HG03521 (cell line): ENCODE measurements at regions not wholly inside any gene's neighbourhood (a gene's known extent, or its start where the extent isn't known, plus 50 kb on each side); places are given as distances from the start of the nearest gene placed in this dataset.
"Not testable (repeated sequence)": the region's sequence is repeated elsewhere in the genome, so short reads cannot be mapped to it uniquely, and the experiment has no call there.

Experiments
- ATAC-seq: cut with Tn5 transposase; IDR thresholded peaks from one replicate; pipeline ENCODE4 v1.9.1; 2021; ENCODE audit warnings: mild to moderate bottlenecking, moderate library complexity; ENCODE audit not compliant: unreplicated experiment

DNA sequence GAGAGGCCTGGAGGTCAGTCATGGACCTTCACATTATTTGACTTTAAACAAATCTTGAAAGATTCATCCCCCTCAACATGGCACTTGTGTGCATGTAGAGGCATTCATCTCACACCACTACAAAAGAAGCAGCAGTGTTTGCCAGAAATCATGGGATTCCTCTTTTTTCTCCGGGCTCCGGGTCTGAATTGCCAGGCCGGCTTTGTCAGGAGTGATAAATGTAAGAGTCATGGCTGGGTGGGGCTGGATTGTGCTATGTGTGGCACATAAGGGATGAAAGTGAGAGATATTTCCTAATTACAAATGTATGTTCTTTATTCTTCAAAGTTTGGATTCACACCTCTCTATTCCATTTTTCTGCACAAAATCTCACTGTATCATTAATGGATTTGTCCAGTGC is 228.7 kb upstream of the FRG1 start:
- not testable (repeated sequence) for ATAC-seq

GRCh38 chr4:189721016-189721993 is 219.4 kb upstream of the FRG1 start:
- ATAC-seq, result not testable (repeated sequence)

- not testable (repeated sequence) for ATAC-seq
Observed at GRCh38 chr4:189722324-189723003, 218.2 kb upstream of the FRG1 start.

DNA sequence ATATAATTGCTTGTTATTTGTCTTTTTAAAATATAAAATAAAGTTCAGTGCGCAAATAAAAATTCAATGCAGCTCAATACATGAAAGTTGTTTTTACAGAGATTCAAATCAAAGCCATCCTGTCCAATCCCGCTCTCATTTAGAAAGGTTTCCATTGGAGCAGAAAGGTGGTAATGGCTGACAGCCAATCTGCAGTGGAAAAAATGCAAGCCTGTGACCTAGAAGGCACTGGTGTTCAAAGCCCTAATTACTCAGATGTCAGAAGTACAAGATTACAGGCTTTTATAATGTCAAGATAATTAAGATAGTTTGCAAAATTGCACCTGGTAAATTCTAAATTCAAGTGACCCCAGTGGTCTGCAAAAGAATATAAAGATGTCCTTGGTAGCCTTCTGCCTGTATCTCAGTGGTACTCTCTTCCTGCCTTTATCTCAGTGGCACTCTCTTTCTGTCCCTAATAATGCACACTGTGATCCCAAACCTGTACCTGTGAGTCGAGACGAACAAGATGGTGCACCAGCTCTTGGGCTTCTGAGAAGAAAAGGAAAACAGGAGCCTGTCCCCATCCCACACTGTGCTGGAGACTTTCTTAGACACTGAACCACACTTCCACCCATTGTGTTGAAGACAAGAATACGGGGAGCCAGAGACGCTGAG is 212.6 kb upstream of the FRG1 start:
- ATAC-seq, result not testable (repeated sequence)

DNA sequence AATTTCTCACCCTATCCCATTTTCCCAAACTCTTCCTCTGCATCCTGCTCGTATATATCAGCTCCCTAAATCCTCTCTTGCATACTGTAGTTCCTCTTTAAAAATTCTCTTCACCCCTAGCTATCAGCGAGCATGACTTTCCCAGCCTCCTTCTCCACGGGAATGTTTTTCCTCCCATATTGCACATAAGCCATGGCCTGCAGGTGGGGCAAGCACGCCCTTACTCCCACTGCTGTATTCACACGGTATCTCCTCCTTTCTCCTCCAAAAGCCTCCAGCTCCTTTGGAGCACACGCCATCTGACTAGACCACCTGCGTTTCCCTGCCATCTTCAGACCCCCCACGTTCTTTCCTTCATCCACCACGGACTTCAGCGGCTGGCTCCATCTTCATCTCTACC is 208.7 kb upstream of the FRG1 start:
- ATAC-seq, result not testable (repeated sequence)

DNA sequence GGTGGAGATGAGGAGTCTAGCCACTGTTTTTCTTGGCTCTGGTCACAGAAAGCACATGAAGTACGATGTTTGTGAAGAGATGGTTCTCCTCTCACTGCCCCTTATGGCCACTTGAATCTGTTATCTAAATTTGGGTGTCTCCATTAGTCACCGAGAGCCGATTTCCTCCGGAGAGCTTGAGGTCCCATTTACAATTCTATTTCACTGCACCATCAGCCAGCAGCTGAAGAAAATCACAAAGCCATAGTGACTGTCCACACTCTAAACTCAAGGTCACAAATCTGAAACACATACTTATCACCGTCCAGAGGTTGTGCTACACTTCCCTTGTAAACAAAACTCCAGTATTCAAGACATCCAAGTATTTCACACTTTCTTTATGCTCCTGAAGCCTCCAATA is 207.2 kb upstream of the FRG1 start:
- not testable (repeated sequence) for ATAC-seq

DNA sequence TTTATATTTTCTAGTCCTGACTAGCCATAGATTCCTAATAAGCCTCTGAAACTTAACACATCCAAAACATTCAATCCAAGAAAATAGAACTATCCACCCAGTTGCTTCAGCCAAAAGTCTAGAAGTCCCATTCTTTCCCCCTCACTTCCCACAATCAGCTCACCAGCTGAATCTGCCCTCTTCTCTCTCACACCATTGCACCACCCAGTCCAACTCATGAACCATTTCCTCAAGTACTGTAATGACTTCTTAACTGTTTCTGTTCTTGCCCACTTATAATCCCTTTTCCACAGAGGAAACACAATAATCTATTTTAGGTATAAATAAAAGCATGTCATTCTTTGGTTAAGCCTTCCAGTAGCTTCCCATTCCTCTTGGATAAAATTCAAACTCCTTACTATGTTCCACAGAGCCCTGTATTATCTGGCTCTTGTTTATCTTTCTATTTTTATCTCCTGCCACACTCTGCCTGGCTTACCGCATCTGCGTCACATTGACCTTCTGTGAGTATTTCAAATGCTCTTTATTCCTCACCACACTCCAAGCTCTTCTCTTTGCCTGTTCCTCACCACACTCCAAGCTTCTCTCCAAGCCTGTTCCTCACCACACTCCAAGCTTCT is 205.9 kb upstream of the FRG1 start:
- not testable (repeated sequence) for ATAC-seq

DNA sequence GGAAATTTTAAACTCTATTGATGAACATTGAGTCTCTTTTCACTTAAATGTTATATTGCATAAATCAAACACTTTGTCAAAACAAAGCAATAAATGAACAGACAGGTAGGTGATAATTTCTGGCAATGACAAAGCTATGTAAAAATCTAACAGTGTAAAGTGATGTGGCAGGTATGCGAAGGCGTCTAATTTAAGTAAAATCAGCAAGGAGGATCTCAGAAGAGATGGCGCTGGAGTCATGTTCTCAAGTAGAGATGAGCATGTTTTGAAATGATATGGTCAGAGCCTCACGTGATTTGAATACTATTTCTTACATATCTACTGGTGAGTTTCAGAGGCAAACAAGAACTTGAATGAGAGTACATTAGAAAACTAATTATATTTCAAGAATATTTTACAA is 204.0 kb upstream of the FRG1 start:
- not testable (repeated sequence) for ATAC-seq

- ATAC-seq, result not testable (repeated sequence)
Observed at GRCh38 chr4:189740118-189740517, 200.6 kb upstream of the FRG1 start.

- no peak for ATAC-seq
Observed at GRCh38 chr4:189740873-189741272, 199.8 kb upstream of the FRG1 start.

- not testable (repeated sequence) for ATAC-seq
Observed at GRCh38 chr4:189753092-189753491, 187.6 kb upstream of the FRG1 start.

DNA sequence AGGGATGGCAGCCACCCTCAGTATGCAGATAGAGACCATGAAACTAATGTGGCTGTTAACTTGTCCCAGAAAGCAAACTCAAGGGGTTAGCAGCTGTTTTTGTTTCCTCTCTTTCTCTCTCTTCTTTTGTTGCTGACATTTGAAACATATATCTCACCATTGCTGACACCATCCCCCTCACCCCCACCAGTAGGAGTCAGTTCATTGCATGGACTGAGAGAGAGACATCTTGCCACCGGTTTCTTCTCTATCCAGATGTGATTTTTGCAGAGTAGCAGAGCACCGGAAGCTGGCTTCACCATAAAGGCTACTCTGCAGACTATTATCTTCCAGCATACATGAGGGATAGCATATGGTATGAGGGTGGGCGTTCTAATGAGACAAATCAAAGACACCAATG is 177.1 kb upstream of the FRG1 start:
- ATAC-seq, result no peak

GRCh38 chr4:189765301-189765700 is 175.4 kb upstream of the FRG1 start:
- ATAC-seq, result no peak

DNA sequence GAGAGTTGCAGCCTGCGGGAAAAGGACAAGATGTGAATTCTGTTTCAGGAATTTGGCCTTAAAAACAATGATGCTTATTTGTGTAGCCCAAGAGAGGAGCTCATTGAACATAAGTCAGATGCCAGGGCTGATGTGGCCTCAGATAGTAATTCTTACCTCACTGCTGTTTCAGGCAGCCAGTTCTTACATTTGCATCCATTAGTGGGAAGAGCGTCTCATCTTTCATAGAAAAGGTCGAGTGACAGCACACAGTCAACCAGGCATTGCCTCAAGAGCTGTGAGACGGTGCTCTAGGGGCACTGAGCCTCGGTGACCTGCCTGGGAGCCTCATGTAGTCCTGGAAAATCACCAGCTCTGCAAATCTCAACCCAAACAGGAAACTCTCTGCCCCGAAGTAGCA is 174.9 kb upstream of the FRG1 start:
- no peak for ATAC-seq

DNA sequence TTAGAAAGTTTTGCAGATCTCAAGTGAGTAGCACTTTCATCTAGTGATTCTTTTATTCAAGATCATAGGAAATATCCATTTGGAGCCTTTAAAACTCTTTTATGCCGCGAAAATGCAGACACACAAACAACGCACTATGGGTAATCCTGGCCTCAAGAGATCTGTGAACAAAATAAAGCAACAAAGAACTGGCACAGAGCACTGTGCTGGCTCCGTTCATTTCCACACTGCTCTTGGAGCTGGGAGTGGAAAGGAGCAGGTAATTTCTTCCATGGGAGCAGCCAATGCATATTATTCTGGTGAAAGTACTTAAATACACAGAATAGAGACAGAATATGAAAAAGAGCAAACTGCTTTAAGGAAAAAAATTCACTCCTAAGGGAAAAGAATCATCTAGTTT is 172.7 kb upstream of the FRG1 start:
- ATAC-seq, result no peak

DNA sequence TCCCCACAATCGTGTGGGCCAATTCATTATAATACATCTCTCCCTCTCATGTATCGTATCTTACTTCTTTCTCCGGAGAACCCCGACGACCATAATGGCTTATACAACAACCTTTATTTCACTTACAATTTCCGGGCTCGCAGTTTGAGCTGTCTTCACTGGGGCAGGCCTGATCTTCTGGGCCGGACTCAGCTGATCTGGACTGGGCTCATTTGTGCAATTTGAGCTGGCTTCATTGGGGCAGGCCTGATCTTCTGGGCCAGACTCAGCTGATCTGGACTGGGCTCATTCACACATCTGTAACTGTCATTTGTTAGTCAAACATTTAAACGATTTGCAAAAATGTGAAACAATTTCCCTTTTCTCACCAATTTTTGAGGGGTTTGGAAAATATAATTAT is 171.5 kb upstream of the FRG1 start:
- ATAC-seq, result no peak

- ATAC-seq, result no peak
Observed at GRCh38 chr4:189771696-189772361, 168.8 kb upstream of the FRG1 start.

- ATAC-seq, result no peak
Observed at GRCh38 chr4:189773909-189774308, 166.8 kb upstream of the FRG1 start.

DNA sequence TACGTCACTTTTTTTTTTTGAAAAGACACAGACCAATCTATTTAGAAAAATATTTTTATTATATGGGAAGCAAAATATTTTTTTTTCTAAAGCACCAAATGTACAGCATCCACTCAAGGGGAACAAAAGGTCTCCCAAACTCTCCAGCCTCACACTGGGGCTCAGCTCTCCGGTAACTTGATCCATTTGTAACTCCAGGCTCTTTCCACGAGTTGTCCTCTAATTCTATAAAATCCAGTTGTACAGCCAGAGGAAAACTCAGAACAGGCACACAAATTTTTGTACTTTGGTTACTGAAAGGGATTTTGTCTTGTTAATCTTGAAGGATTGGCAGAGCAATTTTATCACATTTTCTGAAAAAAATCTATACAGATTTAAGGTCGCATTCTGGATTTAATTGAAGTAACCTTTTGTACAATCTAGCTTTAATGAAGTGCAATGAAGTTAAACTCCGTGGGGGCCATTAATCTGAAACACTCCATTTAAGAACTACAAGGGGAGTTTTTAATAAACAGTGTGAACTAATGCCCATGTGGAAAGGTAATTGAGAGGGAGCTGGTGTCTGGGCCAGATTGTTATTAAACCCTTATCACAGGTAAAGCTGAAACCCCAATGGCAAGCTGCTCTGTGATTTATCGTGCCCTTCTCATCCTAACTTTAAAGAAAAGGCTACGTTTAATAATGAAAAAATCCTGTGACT is 161.2 kb upstream of the FRG1 start:
- ATAC-seq, result no peak

DNA sequence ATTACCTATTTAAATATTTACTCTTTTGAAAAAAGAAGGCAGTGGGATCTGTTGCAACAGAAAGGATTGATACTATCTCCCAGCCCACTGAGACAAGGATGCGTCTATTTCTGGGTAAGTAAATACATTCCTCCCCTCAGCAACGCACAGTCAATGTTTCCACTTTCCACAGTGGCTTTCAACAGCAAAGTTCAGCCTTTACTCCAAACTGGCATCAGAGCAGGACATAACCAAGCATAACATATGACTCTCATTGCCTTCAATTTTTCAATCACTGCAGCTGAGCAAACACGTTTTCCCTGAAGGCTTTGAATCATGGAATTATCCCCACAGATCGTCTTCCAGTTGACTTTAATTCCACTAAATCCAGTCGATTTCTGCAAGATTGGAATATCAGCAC is 160.3 kb upstream of the FRG1 start:
- ATAC-seq, result no peak
